Uterus (tissue), 2 donors: ENCODE measurements at regions not wholly inside any gene's neighbourhood (a gene's known extent, or its start where the extent isn't known, plus 50 kb on each side); places are given as distances from the start of the nearest gene placed in this dataset.

ENCODE experiments used
- CTCF ChIP-seq, 4 experiments: fragments of 200-600 bp in 2 of 4; fragments of 450-650 bp in 2 of 4; sonication (generic) in 2 of 4; IDR thresholded peaks; one replicate each; pipeline ENCODE4 v1.5.1; 2016 to 2019; ENCODE audit warnings: antibody characterized with exemption in 4 of 4, mild to moderate bottlenecking in 2 of 4, moderate library complexity in 1 of 4
- POLR2A ChIP-seq, 2 donors: fragments of 450-650 bp; IDR thresholded peaks; one replicate each; pipeline ENCODE4 v1.6.1; 2016; ENCODE audit warnings: antibody characterized with exemption in 2 of 2, mild to moderate bottlenecking in 1 of 2, moderate library complexity in 1 of 2

- TF ChIP-seq CTCF (IDR thresholded peaks at IDR 0.05) (no peak), POLR2A (IDR thresholded peaks at IDR 0.05) (no peak)
Measured at GRCh38 chr15:66866656-66867055, 164.6 kb downstream of the SMAD6 start.
